Epithelial cell of proximal tubule (primary cell): ENCODE measurements at regions not wholly inside any gene's neighbourhood (a gene's known extent, or its start where the extent isn't known, plus 50 kb on each side); places are given as distances from the start of the nearest gene placed in this dataset.

Experiments
- DNase-seq: peaks from one replicate; pipeline ENCODE4 v3.0.0-alpha.2; 2011; ENCODE audit warnings: low read depth
- H3K4me3 ChIP-seq: 2 replicates; pipeline ENCODE4 v1.5.1; 2011; ENCODE audit warnings: low read depth, mild to moderate bottlenecking, low read length
- CTCF ChIP-seq: conservative IDR thresholded peaks from 2 replicates; pipeline ENCODE4 v1.5.1; 2012; ENCODE audit warnings: low read depth, mild to moderate bottlenecking, low read length

- no peak for DNase-seq
- TF ChIP-seq CTCF, result no peak
- H3K4me3 ChIP-seq, result no peak overlapping the region
Observed at GRCh38 chr11:134786636-134787035, 374.6 kb upstream of the B3GAT1 start.

- no peak overlapping the region for H3K4me3 ChIP-seq
- TF ChIP-seq CTCF, result no peak
- no peak for DNase-seq
Observed at GRCh38 chr11:134785660-134786284, 373.7 kb upstream of the B3GAT1 start.

- H3K4me3 ChIP-seq, result no peak overlapping the region
- DNase-seq, result no peak
- no peak for TF ChIP-seq CTCF
Observed at GRCh38 chr11:134785059-134785458, 373.0 kb upstream of the B3GAT1 start.

GRCh38 chr11:134784568-134784967 is 372.5 kb upstream of the B3GAT1 start:
- no peak for TF ChIP-seq CTCF

GRCh38 chr11:134784046-134784445 is 372.0 kb upstream of the B3GAT1 start:
- no peak for DNase-seq
- H3K4me3 ChIP-seq, result no peak overlapping the region

More at GRCh38 chr11:134784568-134784967, 372.5 kb upstream of the B3GAT1 start:
- H3K4me3 ChIP-seq, result no peak overlapping the region
- DNase-seq, result no peak

GRCh38 chr11:134783234-134783633 is 371.2 kb upstream of the B3GAT1 start:
- H3K4me3 ChIP-seq, result no peak overlapping the region
- no peak for TF ChIP-seq CTCF
- no peak for DNase-seq

More at GRCh38 chr11:134784046-134784445, 372.0 kb upstream of the B3GAT1 start:
- TF ChIP-seq CTCF, result no peak

GRCh38 chr11:134781380-134781866 is 369.4 kb upstream of the B3GAT1 start:
- H3K4me3 ChIP-seq, result no peak overlapping the region
- DNase-seq, result no peak

More at GRCh38 chr11:134781380-134781866, 369.4 kb upstream of the B3GAT1 start:
- no peak for TF ChIP-seq CTCF
